AG09309 (cell line): ENCODE measurements at regions not wholly inside any gene's neighbourhood (a gene's known extent, or its start where the extent isn't known, plus 50 kb on each side); places are given as distances from the start of the nearest gene placed in this dataset.

Experiments used
- DNase-seq: peaks from one replicate; pipeline ENCODE4 v3.0.0-alpha.2; 2010; ENCODE audit warnings: low read depth
- H3K4me3 ChIP-seq: 2 replicates; pipeline ENCODE4 v1.5.1; 2011; ENCODE audit warnings: mild to moderate bottlenecking, low read depth, low read length, moderate library complexity; ENCODE audit not compliant: control insufficient read depth
- TF ChIP-seq, protein P1 (sequence below): IDR thresholded peaks from 2 replicates; pipeline ENCODE4 v1.5.1; 2011; ENCODE audit warnings: mild to moderate bottlenecking, low read depth, low read length, inconsistent platforms; ENCODE audit not compliant: insufficient read depth, control insufficient read depth; ENCODE audit errors: missing control alignments

DNA sequence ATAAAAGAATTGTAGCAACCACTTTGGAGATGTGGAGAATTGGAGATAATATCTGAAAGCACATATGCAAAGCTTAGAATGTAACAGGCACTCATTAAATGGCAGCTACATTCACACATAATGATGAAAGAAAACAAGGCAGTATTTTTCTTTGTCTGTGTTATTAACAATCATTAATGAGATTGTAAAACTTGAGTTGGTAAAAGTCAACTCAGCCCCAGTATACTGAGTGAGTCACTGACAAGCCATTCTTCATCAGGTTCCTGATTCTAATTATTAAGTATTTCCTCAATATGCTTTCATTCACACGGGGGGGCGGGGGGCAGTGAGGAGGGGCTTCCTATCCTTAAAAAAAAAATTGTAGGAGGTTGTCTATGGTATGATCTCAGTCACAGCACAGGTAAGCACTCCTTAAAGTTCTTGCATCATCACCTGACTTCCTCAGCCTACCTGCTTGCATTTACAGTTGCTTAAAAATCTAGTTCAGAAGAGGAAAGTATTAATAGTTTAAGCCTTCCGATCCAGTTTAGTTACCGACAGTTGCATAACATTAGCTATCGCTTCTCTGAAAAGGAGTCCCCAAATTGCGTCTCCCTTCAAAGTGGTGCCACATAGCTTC, 379.8 kb downstream of the EFNA5 start:
- no peak overlapping the region for H3K4me3 ChIP-seq

DNA sequence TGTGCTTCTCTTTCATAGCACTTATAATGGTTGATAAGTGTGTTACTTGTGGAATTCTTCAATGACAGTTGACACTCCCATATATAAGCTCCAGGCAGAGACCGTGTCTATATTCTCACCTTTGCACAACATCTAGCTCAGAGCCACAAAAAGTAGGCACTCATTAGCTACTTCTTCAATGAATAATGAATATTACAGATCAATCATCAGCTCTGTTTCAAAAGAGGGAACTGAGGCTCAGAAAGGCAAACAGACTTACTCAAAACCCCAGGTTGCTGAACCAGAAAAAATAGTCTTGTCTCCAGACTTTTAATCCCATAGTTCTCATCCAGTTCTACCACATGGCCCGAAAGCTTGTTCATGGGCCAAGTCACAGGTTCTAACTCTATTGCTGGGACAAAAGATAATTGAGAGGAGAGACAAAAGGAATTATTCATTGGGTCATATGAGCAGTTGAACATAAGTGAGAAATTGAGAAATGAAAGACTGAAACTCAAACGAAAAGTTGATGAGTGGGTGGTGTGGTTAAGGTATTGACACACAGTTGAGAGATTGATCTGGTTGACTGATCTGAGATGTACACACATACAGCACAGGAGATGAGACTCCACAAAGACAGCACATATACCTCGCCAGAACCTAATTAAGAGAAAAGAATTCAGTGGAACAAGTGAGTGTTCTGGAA, 381.6 kb downstream of the EFNA5 start:
- no peak for DNase-seq
- TF ChIP-seq, protein P1, sequence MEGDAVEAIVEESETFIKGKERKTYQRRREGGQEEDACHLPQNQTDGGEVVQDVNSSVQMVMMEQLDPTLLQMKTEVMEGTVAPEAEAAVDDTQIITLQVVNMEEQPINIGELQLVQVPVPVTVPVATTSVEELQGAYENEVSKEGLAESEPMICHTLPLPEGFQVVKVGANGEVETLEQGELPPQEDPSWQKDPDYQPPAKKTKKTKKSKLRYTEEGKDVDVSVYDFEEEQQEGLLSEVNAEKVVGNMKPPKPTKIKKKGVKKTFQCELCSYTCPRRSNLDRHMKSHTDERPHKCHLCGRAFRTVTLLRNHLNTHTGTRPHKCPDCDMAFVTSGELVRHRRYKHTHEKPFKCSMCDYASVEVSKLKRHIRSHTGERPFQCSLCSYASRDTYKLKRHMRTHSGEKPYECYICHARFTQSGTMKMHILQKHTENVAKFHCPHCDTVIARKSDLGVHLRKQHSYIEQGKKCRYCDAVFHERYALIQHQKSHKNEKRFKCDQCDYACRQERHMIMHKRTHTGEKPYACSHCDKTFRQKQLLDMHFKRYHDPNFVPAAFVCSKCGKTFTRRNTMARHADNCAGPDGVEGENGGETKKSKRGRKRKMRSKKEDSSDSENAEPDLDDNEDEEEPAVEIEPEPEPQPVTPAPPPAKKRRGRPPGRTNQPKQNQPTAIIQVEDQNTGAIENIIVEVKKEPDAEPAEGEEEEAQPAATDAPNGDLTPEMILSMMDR: no peak
- H3K4me3 ChIP-seq: no peak overlapping the region

More for the DNA sequence above, 379.8 kb downstream of the EFNA5 start:
- DNase-seq: no peak
- TF ChIP-seq, protein P1: no peak

DNA sequence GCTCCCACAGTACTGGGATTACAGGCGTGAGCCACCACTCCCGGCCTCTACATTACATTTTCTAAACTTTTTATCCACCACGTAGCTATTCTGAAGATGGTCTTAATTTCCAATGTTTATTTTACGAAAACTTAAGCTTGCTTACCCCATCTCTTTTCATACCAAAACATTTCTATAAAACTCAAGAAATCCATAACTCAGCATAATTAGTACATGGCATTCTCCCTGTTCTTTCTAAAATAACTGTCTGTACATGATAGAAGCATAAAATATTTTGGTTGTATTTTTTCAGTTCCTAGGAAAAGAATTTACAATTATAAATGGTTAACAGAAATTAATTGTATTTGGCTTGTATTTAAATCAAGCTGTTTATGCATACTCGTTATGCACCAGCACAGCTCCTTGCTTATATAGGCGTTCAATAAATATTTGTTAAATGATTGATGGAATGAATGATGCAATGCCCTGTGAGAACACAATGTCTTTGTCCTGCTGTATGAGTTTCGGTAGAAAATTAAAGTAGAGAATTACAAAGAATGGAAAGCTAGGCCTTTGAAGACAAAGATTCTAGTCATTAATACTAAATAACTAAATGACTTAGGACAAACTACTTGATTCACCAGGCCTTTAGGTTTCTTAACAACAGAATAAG, 384.2 kb downstream of the EFNA5 start:
- no peak overlapping the region for H3K4me3 ChIP-seq
- TF ChIP-seq, protein P1: no peak
- no peak for DNase-seq

DNA sequence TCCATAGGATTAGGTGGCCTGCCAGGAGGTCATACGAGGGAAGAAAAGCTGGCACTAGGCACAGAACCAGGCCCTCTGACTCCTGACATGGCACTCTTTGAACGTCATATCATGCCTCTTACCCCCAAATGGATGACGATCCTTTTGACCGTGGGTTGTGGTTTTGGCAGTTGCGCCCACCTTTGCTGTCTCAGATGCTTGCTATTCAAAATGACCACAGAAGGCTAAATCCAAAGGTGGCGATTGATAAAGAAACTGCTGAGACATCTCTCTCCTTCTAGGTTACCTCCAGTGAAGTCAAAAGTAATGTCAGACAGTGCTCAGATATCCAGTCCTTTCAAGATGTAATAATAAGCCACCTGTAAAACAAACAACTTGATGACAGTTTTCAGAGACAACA, 385.0 kb downstream of the EFNA5 start:
- DNase-seq: no peak
- H3K4me3 ChIP-seq: no peak overlapping the region
- TF ChIP-seq, protein P1: no peak

DNA sequence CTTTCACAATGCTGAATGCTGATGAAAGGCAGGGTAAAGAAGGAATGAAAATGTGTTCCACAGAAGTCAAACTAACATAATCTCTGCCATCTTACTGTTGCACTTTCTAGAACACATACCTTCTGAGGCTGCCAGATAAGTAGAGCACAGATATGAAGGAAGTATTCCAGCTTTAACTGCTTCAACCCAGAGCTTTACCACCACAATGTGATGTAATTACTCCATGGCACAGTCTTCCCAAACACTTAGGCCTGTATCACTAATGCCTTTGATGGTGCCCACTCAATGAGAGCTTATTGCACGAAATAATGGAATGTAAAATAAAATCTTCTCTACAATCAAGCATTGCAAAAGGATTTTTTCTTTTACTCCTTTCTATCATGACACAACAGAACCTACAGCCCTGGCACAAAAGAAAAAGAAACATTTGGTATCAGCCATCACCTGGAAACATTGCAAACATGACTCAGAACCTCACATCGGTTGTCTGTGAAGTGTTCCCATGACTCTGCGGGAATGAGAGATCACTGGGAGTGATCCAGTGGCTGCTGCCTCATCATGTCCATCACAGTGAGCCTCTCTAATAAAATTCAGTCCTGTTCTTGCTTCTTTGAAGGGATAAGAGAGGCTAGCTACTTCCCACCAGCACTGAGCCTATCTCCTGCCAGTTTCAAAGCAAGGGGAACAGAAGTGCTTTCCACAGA, 385.8 kb downstream of the EFNA5 start:
- no peak for DNase-seq
- TF ChIP-seq, protein P1: no peak
- H3K4me3 ChIP-seq: no peak overlapping the region

DNA sequence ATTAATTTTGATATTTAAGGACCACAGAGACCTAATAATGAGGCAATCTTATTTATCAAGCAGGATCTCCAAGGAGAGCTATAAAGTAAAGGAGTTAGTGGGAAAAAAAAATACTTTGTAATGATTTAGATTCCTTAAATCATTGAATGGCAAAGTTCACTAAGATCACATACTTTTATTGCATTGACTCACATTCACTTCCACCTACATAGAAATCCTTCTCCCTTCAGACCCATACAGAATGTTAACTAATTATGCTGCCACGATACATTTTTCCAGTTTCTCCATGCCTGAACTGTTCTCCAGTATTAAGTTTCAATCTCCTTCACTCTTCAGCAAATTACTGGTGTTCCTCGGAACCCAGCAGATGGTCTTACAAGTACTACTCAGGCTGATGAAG, 388.7 kb downstream of the EFNA5 start:
- TF ChIP-seq, protein P1: no peak
- DNase-seq: no peak

More for the DNA sequence above, 388.7 kb downstream of the EFNA5 start:
- no peak overlapping the region for H3K4me3 ChIP-seq
